ENCODE measurements at regions not wholly inside any gene's neighbourhood (a gene's known extent, or its start where the extent isn't known, plus 50 kb on each side); places are given as distances from the start of the nearest gene placed in this dataset.

- FAIRE-seq (no peak), DNase-seq (ENCODE audit: low read depth) (no peak)
- Histone ChIP-seq H3K9ac (ENCODE audit: low read length) (no peak overlapping the region), H3K27ac (ENCODE audit: low read depth, low read length) (no peak overlapping the region), H4K20me1 (ENCODE audit: insufficient read depth, low read length) (no peaks in the 10 kb centered on the region), H3K4me3 (ENCODE audit: insufficient read depth, low read depth, low read length) (no peak overlapping the region), H3K9me3 (ENCODE audit: insufficient read depth, low read depth, low read length) (no peaks in the 10 kb centered on the region), H3K79me2 (ENCODE audit: insufficient read depth, low read length) (no peaks in the 10 kb centered on the region), H3K36me3 (ENCODE audit: insufficient read depth, low read length) (no peaks in the 10 kb centered on the region), H2AFZ (ENCODE audit: low read depth, low read length) (no peak overlapping the region), H3K4me2 (ENCODE audit: low read length) (no peak overlapping the region), H3K27me3 (ENCODE audit: insufficient read depth, low read length) (no peaks in the 10 kb centered on the region), H3K4me1 (ENCODE audit: insufficient read depth, low read length) (no peaks in the 10 kb centered on the region)
- H3K36me3 Mint-ChIP-seq (ENCODE audit: low read depth, unreplicated experiment), result no peaks in the 10 kb centered on the region
- TF ChIP-seq CTCF (IDR thresholded peaks at IDR 0.05; ENCODE audit: insufficient read depth, low read depth, low read length) (no peak), EZH2 (IDR thresholded peaks at IDR 0.05; ENCODE audit: insufficient read depth, low read length) (no peak)
- H3K27me3 Mint-ChIP-seq (ENCODE audit: low read depth, unreplicated experiment), result peaks cover 2% of the 10 kb centered on the region
- no peak overlapping the region for H3K27ac Mint-ChIP-seq (ENCODE audit: unreplicated experiment)
- H3K9me3 Mint-ChIP-seq (ENCODE audit: unreplicated experiment), result peaks cover 5% of the 10 kb centered on the region
- H3K4me3 Mint-ChIP-seq (ENCODE audit: unreplicated experiment), result no peak overlapping the region
- no peaks in the 10 kb centered on the region for H3K4me1 Mint-ChIP-seq (ENCODE audit: low read depth, unreplicated experiment)
Measured at GRCh38 chr6:149179431-149179830, 138.1 kb upstream of the TAB2 start.

GRCh38 chr6:149181304-149181703 lies 136.2 kb upstream of the TAB2 start:
- TF ChIP-seq CTCF (IDR thresholded peaks at IDR 0.05; ENCODE audit: insufficient read depth, low read depth, low read length), result no peak
- TF ChIP-seq EZH2 (IDR thresholded peaks at IDR 0.05; ENCODE audit: insufficient read depth, low read length), result no peak

DNA sequence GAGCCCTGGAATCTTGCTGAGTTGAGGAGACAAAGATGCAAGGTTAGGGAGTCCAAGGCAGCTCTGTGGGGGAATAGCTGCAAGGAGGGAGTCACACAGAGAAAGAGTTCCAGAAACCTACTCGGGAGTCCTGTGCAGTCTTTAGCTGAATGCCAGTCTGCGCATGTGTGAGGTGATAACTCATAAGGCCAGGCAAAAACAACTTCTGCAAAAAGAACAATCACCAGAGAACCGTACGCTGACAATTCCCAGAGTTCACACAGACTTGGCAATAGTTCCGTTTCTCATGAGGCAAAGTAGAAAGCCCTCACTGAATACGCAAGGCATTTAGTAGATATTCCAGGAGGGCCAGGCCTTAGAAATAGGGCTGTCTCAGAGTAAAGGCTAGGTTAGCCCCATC lies 135.2 kb upstream of the TAB2 start:
- Histone ChIP-seq H3K9ac (ENCODE audit: low read length) (no peak overlapping the region), H3K4me3 (ENCODE audit: insufficient read depth, low read depth, low read length) (no peak overlapping the region), H3K36me3 (ENCODE audit: insufficient read depth, low read length) (no peaks in the 10 kb centered on the region), H2AFZ (ENCODE audit: low read depth, low read length) (no peak overlapping the region), H3K4me1 (ENCODE audit: insufficient read depth, low read length) (no peaks in the 10 kb centered on the region), H3K27me3 (ENCODE audit: insufficient read depth, low read length) (no peaks in the 10 kb centered on the region), H3K27ac (ENCODE audit: low read depth, low read length) (no peak overlapping the region), H4K20me1 (ENCODE audit: insufficient read depth, low read length) (no peaks in the 10 kb centered on the region), H3K9me3 (ENCODE audit: insufficient read depth, low read depth, low read length) (no peaks in the 10 kb centered on the region), H3K4me2 (ENCODE audit: low read length) (no peak overlapping the region), H3K79me2 (ENCODE audit: insufficient read depth, low read length) (no peaks in the 10 kb centered on the region)
- TF ChIP-seq EZH2 (IDR thresholded peaks at IDR 0.05; ENCODE audit: insufficient read depth, low read length) (no peak), CTCF (IDR thresholded peaks at IDR 0.05; ENCODE audit: insufficient read depth, low read depth, low read length) (no peak)
- no peaks in the 10 kb centered on the region for H3K4me1 Mint-ChIP-seq (ENCODE audit: low read depth, unreplicated experiment)
- H3K36me3 Mint-ChIP-seq (ENCODE audit: low read depth, unreplicated experiment), result no peaks in the 10 kb centered on the region
- H3K27me3 Mint-ChIP-seq (ENCODE audit: low read depth, unreplicated experiment), result no peaks in the 10 kb centered on the region
- H3K27ac Mint-ChIP-seq (ENCODE audit: unreplicated experiment), result no peak overlapping the region
- DNase-seq (ENCODE audit: low read depth) (no peak), FAIRE-seq (no peak)
- peaks cover 8% of the 10 kb centered on the region for H3K9me3 Mint-ChIP-seq (ENCODE audit: unreplicated experiment)
- no peak overlapping the region for H3K4me3 Mint-ChIP-seq (ENCODE audit: unreplicated experiment)

More at GRCh38 chr6:149181304-149181703, 136.2 kb upstream of the TAB2 start:
- Mint-ChIP-seq H3K4me1 (ENCODE audit: low read depth, unreplicated experiment) (no peaks in the 10 kb centered on the region), H3K27me3 (ENCODE audit: low read depth, unreplicated experiment) (no peaks in the 10 kb centered on the region), H3K9me3 (ENCODE audit: unreplicated experiment) (peaks cover 6% of the 10 kb centered on the region), H3K36me3 (ENCODE audit: low read depth, unreplicated experiment) (no peaks in the 10 kb centered on the region), H3K27ac (ENCODE audit: unreplicated experiment) (no peak overlapping the region), H3K4me3 (ENCODE audit: unreplicated experiment) (no peak overlapping the region)
- Histone ChIP-seq H3K4me3 (ENCODE audit: insufficient read depth, low read depth, low read length) (no peak overlapping the region), H2AFZ (ENCODE audit: low read depth, low read length) (no peak overlapping the region), H3K9ac (ENCODE audit: low read length) (no peak overlapping the region), H3K4me2 (ENCODE audit: low read length) (no peak overlapping the region), H3K4me1 (ENCODE audit: insufficient read depth, low read length) (no peaks in the 10 kb centered on the region), H3K9me3 (ENCODE audit: insufficient read depth, low read depth, low read length) (no peaks in the 10 kb centered on the region), H3K79me2 (ENCODE audit: insufficient read depth, low read length) (no peaks in the 10 kb centered on the region), H3K36me3 (ENCODE audit: insufficient read depth, low read length) (no peaks in the 10 kb centered on the region), H4K20me1 (ENCODE audit: insufficient read depth, low read length) (no peaks in the 10 kb centered on the region), H3K27ac (ENCODE audit: low read depth, low read length) (no peak overlapping the region), H3K27me3 (ENCODE audit: insufficient read depth, low read length) (no peaks in the 10 kb centered on the region)
- FAIRE-seq (no peak), DNase-seq (ENCODE audit: low read depth) (no peak)

All from astrocyte (in vitro differentiated cells and primary cell).